ENCODE measurements at regions not wholly inside any gene's neighbourhood (a gene's known extent, or its start where the extent isn't known, plus 50 kb on each side); places are given as distances from the start of the nearest gene placed in this dataset.
"Not testable (repeated sequence)": the region's sequence is repeated elsewhere in the genome, so short reads cannot be mapped to it uniquely, and the experiment has no call there.

DNA sequence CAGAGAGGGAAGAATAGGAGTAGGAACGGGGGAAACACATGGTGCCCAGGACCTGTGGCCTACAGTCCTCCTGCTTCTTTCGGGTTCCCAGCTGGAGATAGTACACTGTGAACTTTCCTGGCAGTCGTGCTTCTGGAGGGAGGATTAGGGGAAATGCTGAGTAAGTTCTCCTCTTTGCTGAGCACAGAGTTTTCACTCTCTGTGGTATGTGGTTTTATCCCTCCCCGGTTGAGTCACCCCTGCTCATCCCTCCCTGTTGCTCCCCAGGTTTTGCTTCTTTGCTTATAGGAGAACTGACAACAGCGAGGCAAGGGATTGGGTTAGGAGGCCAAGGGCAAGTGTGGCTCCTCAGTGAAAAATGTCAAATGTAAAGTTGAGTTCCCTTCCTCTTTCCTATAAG lies 122.9 kb downstream of the OR4M2 start:
- not testable (repeated sequence) for TF ChIP-seq POLR2A, POLR2AphosphoS5, SPI1, TAF1 (IDR thresholded peaks at IDR 0.05; ENCODE audit: low read depth, low read length)
